Osteoblast (primary cell): ENCODE measurements at regions not wholly inside any gene's neighbourhood (a gene's known extent, or its start where the extent isn't known, plus 50 kb on each side); places are given as distances from the start of the nearest gene placed in this dataset.
A peak's percentile ranks its signal among the peaks of the same experiment; 100 is the strongest.

Source experiments
- DNase-seq: peaks from one replicate; pipeline ENCODE4 v3.0.0; 2011; ENCODE audit warnings: low spot score, mixed read lengths; ENCODE audit not compliant: insufficient read length; ENCODE audit errors: missing footprints
- H2AFZ ChIP-seq: 2 replicates; pipeline ENCODE4 v1.6.0; 2011; ENCODE audit warnings: mild to moderate bottlenecking, low read length
- H3K27ac ChIP-seq: 2 replicates; pipeline ENCODE4 v1.5.1; 2011; ENCODE audit warnings: mild to moderate bottlenecking, low read depth, low read length, moderate library complexity
- H3K27me3 ChIP-seq: 2 replicates; pipeline ENCODE4 v1.6.0; 2012; ENCODE audit warnings: mild to moderate bottlenecking, control low read depth, inconsistent platforms, low read length, moderate library complexity; ENCODE audit not compliant: insufficient read depth
- H3K36me3 ChIP-seq: 2 replicates; pipeline ENCODE4 v1.5.1; 2011; ENCODE audit warnings: mild to moderate bottlenecking, low read length, control low read depth, moderate library complexity; ENCODE audit not compliant: insufficient read depth
- H3K4me1 ChIP-seq: 2 replicates; pipeline ENCODE4 v1.5.1; 2011; ENCODE audit warnings: mild to moderate bottlenecking, low read length, control low read depth, moderate library complexity; ENCODE audit not compliant: insufficient read depth
- H3K4me2 ChIP-seq: 2 replicates; pipeline ENCODE4 v1.6.0; 2011; ENCODE audit warnings: mild to moderate bottlenecking, low read length; ENCODE audit not compliant: insufficient read depth
- H3K4me3 ChIP-seq: fragments of 200-600 bp; sonication (generic); 3 replicates; pipeline ENCODE4 v1.5.1; 2012; ENCODE audit warnings: mild to moderate bottlenecking, low read length, inconsistent platforms; ENCODE audit not compliant: insufficient read depth
- H3K79me2 ChIP-seq: 2 replicates; pipeline ENCODE4 v1.6.0; 2012; ENCODE audit warnings: mild to moderate bottlenecking, low read length, control low read depth, inconsistent platforms; ENCODE audit not compliant: insufficient read depth
- H3K9me3 ChIP-seq: 2 replicates; pipeline ENCODE4 v1.5.1; 2011; ENCODE audit warnings: low read depth, low read length, control low read depth
- H4K20me1 ChIP-seq: 2 replicates; pipeline ENCODE4 v1.6.0; 2012; ENCODE audit warnings: mild to moderate bottlenecking, low read length, control low read depth; ENCODE audit not compliant: insufficient read depth
- TF ChIP-seq, protein P1 (sequence below): IDR thresholded peaks from 2 replicates; pipeline ENCODE4 v1.5.1; 2011; ENCODE audit warnings: mild to moderate bottlenecking, low read depth, low read length, moderate library complexity; ENCODE audit errors: extremely low read depth

DNA sequence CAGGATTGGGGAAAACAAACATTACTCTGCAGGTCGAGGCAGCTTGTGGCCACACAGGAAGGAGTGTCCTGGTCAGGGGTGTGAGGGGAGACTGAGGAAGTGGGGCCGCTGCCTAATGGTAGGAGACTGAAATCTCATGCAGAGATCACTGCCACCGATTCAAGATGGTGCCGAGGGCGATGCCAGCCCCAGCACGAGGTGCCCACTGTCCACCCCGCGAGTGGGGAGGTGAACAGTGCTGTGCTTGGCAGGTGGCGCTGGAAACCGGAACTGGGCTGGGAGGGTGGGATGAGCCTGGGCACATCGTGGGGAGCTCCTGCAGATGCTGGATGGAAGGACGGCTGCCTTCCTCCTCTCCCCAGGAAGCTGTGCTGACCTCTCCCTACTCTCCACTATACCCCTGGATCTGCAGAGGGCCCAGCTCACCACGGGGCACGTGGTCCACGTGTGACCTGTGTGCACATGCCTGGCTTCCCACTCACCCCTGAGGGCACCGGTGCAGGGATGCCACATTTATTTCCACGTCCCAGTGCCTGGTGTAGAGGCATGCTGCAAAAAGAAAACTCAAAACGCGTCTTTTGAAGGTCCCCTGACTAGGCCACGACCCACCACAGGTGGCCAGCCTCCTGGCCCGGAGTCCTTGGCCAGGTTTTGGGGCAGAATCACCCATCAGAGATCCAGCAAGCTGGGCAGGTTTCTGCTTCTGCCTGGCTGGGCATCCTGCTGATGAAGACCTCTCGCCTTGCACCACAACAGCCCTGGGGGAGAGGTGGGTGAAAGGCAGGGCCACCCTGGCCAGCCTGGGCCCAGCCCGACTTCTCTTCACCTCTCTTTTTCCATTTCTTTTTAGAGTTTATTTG lies 71.7 kb upstream of the FCN1 start:
- H3K27me3 ChIP-seq: no peaks in the 10 kb centered on the region
- H3K4me3 ChIP-seq: no peak overlapping the region
- no peaks in the 10 kb centered on the region for H3K79me2 ChIP-seq
- H3K27ac ChIP-seq: no peak overlapping the region
- DNase-seq: peak; percentile 51
- no peaks in the 10 kb centered on the region for H3K36me3 ChIP-seq
- no peak overlapping the region for H2AFZ ChIP-seq
- H3K4me2 ChIP-seq: no peak overlapping the region
- no peaks in the 10 kb centered on the region for H3K9me3 ChIP-seq
- TF ChIP-seq, protein P1, sequence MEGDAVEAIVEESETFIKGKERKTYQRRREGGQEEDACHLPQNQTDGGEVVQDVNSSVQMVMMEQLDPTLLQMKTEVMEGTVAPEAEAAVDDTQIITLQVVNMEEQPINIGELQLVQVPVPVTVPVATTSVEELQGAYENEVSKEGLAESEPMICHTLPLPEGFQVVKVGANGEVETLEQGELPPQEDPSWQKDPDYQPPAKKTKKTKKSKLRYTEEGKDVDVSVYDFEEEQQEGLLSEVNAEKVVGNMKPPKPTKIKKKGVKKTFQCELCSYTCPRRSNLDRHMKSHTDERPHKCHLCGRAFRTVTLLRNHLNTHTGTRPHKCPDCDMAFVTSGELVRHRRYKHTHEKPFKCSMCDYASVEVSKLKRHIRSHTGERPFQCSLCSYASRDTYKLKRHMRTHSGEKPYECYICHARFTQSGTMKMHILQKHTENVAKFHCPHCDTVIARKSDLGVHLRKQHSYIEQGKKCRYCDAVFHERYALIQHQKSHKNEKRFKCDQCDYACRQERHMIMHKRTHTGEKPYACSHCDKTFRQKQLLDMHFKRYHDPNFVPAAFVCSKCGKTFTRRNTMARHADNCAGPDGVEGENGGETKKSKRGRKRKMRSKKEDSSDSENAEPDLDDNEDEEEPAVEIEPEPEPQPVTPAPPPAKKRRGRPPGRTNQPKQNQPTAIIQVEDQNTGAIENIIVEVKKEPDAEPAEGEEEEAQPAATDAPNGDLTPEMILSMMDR: no peak
- no peaks in the 10 kb centered on the region for H4K20me1 ChIP-seq
- no peaks in the 10 kb centered on the region for H3K4me1 ChIP-seq

DNA sequence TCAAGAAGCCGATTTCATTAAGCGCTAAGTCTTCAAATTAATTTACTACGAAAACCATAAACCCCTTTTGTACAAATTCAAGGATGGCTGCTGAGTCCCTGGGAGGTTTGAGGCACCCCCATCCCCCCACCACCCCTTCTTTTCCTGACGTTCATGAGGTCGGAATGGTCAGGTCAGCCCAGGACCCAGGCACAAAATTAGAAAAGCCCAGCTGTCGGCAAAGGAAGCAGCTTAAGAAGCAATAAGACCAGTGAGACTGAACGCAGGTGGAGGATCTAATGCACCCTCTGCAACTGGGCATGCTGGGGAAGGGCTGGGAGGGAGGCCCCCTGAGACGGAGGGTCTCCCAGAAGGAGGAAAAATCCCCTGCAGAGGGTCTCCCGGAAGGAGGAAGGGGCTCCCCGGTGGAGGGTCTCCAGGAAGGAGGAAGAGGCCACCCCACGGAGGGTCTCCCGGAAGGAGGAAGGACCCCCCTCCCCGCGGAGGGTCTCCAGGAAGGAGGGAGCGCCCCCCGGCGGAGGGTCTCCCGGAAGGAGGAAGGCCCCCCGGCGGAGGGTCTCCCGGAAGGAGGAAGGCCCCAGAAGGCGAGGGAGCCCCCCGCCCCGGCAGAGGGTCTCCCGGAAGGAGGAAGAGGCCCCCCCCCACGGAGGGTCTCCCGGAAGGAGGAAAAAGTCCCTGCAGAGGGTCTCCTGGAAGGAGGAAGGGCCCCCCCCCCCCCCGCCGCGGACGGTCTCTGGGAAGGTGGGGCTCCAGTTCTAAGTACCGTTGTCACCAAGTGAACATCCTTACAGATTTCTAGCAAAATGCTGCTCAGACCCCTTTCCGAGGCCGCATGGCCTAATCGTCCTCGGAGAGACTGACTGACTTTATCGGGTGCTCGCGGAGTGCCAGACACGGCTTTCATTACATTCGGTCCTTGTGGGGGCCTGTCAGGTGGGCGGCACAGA lies 74.4 kb upstream of the FCN1 start:
- Histone ChIP-seq H3K27ac (no peak overlapping the region), H4K20me1 (no peaks in the 10 kb centered on the region), H3K27me3 (no peaks in the 10 kb centered on the region), H3K36me3 (no peaks in the 10 kb centered on the region), H3K4me1 (no peaks in the 10 kb centered on the region), H3K4me2 (no peak overlapping the region), H3K4me3 (no peak overlapping the region), H2AFZ (no peak overlapping the region), H3K9me3 (no peaks in the 10 kb centered on the region), H3K79me2 (no peaks in the 10 kb centered on the region)
- TF ChIP-seq, protein P1: no peak
- DNase-seq: no peak

DNA sequence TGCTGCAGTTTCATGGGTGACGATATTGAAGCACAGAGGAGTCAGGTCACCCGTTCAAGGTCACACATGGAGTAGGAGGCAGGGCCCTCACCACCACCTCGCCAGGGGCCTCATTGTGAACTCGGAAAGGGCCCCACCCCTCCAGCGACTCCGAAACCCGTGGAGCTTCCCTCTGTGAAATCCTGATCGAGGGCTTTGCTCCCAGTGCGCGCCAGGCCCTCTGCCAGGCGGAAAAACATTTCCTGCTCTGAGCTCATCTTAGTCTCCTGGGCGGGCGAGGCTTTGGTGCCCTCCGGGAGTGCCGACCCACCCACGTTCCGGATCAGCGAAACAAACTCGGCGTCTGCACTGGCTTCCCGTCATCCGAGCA lies 75.0 kb upstream of the FCN1 start:
- TF ChIP-seq, protein P1: no peak
- H3K9me3 ChIP-seq: no peaks in the 10 kb centered on the region

DNA sequence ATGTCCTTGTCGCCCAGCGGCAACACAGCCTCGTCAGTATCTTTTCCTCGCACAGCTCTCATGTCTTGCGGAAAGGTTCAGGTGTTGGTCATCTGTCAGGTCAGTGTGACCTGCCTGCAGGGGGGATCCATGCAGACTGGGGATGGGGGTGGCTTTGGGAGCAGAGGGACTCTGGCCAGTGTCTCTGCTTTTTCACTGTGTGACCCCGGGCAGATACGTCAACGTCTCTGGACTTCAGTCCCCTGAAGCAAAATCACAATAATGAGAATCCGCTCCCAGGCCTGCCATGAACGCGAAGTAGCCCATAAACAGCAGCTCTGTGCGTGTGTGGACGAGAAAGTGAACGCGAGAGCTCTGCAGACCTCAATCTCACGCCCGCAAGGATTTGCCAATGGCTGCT lies 75.7 kb upstream of the FCN1 start:
- Histone ChIP-seq H3K4me2 (no peak overlapping the region), H3K36me3 (no peaks in the 10 kb centered on the region), H3K9me3 (no peaks in the 10 kb centered on the region), H3K4me3 (no peak overlapping the region), H3K27ac (no peak overlapping the region), H2AFZ (no peak overlapping the region), H3K79me2 (no peaks in the 10 kb centered on the region), H3K27me3 (no peaks in the 10 kb centered on the region), H3K4me1 (no peaks in the 10 kb centered on the region), H4K20me1 (no peaks in the 10 kb centered on the region)
- DNase-seq: peak; percentile 56
- TF ChIP-seq, protein P1: no peak

More for the DNA sequence above, 75.0 kb upstream of the FCN1 start:
- H3K4me2 ChIP-seq: no peak overlapping the region
- H2AFZ ChIP-seq: no peak overlapping the region
- no peaks in the 10 kb centered on the region for H3K36me3 ChIP-seq
- no peaks in the 10 kb centered on the region for H3K79me2 ChIP-seq
- H3K27me3 ChIP-seq: no peaks in the 10 kb centered on the region
- no peaks in the 10 kb centered on the region for H4K20me1 ChIP-seq
- H3K4me1 ChIP-seq: no peaks in the 10 kb centered on the region
- H3K27ac ChIP-seq: no peak overlapping the region
- no peak overlapping the region for H3K4me3 ChIP-seq
- DNase-seq: peak; percentile 91
